ENCODE measurements at regions not wholly inside any gene's neighbourhood (a gene's known extent, or its start where the extent isn't known, plus 50 kb on each side); places are given as distances from the start of the nearest gene placed in this dataset.
"Not testable (repeated sequence)": the region's sequence is repeated elsewhere in the genome, so short reads cannot be mapped to it uniquely, and the experiment has no call there.

- DNase-seq, result peak; percentile 79 to 93
- Histone ChIP-seq H3K9me3 (replicated peaks) (no peaks in the 10 kb centered on the region), H3K36me3 (no peaks in the 10 kb centered on the region), H3K27ac (peak overlapping the region; percentile 17; the same call in 1 of the 2 replicates), H3K4me1 (peaks cover 15% of the 10 kb centered on the region; the same call in 1 of the 2 replicates), H3K4me3 (no peak overlapping the region), H3K27me3 (no peaks in the 10 kb centered on the region)
Measured at GRCh38 chr12:84492351-84492883, 420.2 kb downstream of the SLC6A15 start.

GRCh38 chr12:84484798-84485197 lies 427.8 kb downstream of the SLC6A15 start:
- DNase-seq, result no peak
- Histone ChIP-seq H3K27me3 (no peaks in the 10 kb centered on the region), H3K4me1 (peaks cover 7% of the 10 kb centered on the region; the same call in 1 of the 2 replicates), H3K36me3 (no peaks in the 10 kb centered on the region), H3K4me3 (no peak overlapping the region), H3K9me3 (replicated peaks) (no peaks in the 10 kb centered on the region), H3K27ac (no peak overlapping the region)

GRCh38 chr12:84480803-84481202 lies 431.8 kb downstream of the SLC6A15 start:
- Histone ChIP-seq H3K4me3 (no peak overlapping the region), H3K4me1 (no peaks in the 10 kb centered on the region), H3K27me3 (no peaks in the 10 kb centered on the region), H3K36me3 (no peaks in the 10 kb centered on the region), H3K27ac (no peak overlapping the region), H3K9me3 (replicated peaks) (no peaks in the 10 kb centered on the region)
- DNase-seq, result no peak

- no peak overlapping the region for H3K4me3 ChIP-seq
- H3K27ac ChIP-seq, result no peak overlapping the region
- H3K4me1 ChIP-seq, result no peaks in the 10 kb centered on the region
- no peaks in the 10 kb centered on the region for H3K27me3 ChIP-seq
- DNase-seq, result no peak
- H3K9me3 ChIP-seq (replicated peaks), result no peaks in the 10 kb centered on the region
- H3K36me3 ChIP-seq, result no peaks in the 10 kb centered on the region
Measured at GRCh38 chr12:84470361-84470760, 442.2 kb downstream of the SLC6A15 start.

- no peaks in the 10 kb centered on the region for H3K9me3 ChIP-seq (replicated peaks)
- no peak overlapping the region for H3K27ac ChIP-seq
- no peaks in the 10 kb centered on the region for H3K4me1 ChIP-seq
- no peaks in the 10 kb centered on the region for H3K36me3 ChIP-seq
- no peak overlapping the region for H3K4me3 ChIP-seq
- no peak for DNase-seq
- no peaks in the 10 kb centered on the region for H3K27me3 ChIP-seq
Measured at GRCh38 chr12:84464616-84465015, 448.0 kb downstream of the SLC6A15 start.

- DNase-seq, result no peak
- H3K27me3 ChIP-seq, result no peaks in the 10 kb centered on the region
- H3K36me3 ChIP-seq, result no peaks in the 10 kb centered on the region
- H3K4me3 ChIP-seq, result no peak overlapping the region
- no peaks in the 10 kb centered on the region for H3K4me1 ChIP-seq
- H3K27ac ChIP-seq, result no peak overlapping the region
- H3K9me3 ChIP-seq (replicated peaks), result no peaks in the 10 kb centered on the region
Measured at GRCh38 chr12:84463741-84464495, 448.7 kb downstream of the SLC6A15 start.

GRCh38 chr12:84455598-84455997 lies 457.0 kb downstream of the SLC6A15 start:
- Histone ChIP-seq H3K36me3 (no peaks in the 10 kb centered on the region), H3K27me3 (no peaks in the 10 kb centered on the region), H3K27ac (no peak overlapping the region), H3K4me1 (no peaks in the 10 kb centered on the region), H3K9me3 (replicated peaks) (no peaks in the 10 kb centered on the region), H3K4me3 (no peak overlapping the region)
- DNase-seq, result no peak

- H3K27ac ChIP-seq; H3K4me1 ChIP-seq; DNase-seq; H3K27me3 ChIP-seq; H3K36me3 ChIP-seq; H3K4me3 ChIP-seq; H3K9me3 ChIP-seq (replicated peaks): not testable (repeated sequence)
Measured at GRCh38 chr12:84446478-84446877, 466.1 kb downstream of the SLC6A15 start.

GRCh38 chr12:84436134-84436533 lies 476.5 kb downstream of the SLC6A15 start:
- H3K36me3 ChIP-seq, result no peaks in the 10 kb centered on the region
- H3K4me1 ChIP-seq, result peaks cover 4% of the 10 kb centered on the region
- H3K9me3 ChIP-seq (replicated peaks), result no peaks in the 10 kb centered on the region
- no peak overlapping the region for H3K4me3 ChIP-seq
- DNase-seq, result no peak
- no peaks in the 10 kb centered on the region for H3K27me3 ChIP-seq
- no peak overlapping the region for H3K27ac ChIP-seq

GRCh38 chr12:84435682-84436081 lies 476.9 kb downstream of the SLC6A15 start:
- no peak overlapping the region for H3K27ac ChIP-seq
- no peak overlapping the region for H3K4me3 ChIP-seq
- H3K27me3 ChIP-seq, result no peaks in the 10 kb centered on the region
- H3K9me3 ChIP-seq (replicated peaks), result no peaks in the 10 kb centered on the region
- peaks cover 4% of the 10 kb centered on the region for H3K4me1 ChIP-seq
- no peaks in the 10 kb centered on the region for H3K36me3 ChIP-seq
- no peak for DNase-seq

GRCh38 chr12:84422340-84422739 lies 490.3 kb downstream of the SLC6A15 start:
- Histone ChIP-seq H3K36me3 (no peaks in the 10 kb centered on the region), H3K27me3 (no peaks in the 10 kb centered on the region), H3K9me3 (replicated peaks) (no peaks in the 10 kb centered on the region; the same call in 1 of the 2 replicates), H3K4me3 (no peak overlapping the region), H3K27ac (no peak overlapping the region), H3K4me1 (no peaks in the 10 kb centered on the region)
- DNase-seq, result no peak

GRCh38 chr12:84421103-84421502 lies 491.5 kb downstream of the SLC6A15 start:
- Histone ChIP-seq H3K27ac (no peak overlapping the region), H3K27me3 (no peaks in the 10 kb centered on the region), H3K36me3 (no peaks in the 10 kb centered on the region), H3K9me3 (replicated peaks) (no peaks in the 10 kb centered on the region; the same call in 1 of the 2 replicates), H3K4me1 (no peaks in the 10 kb centered on the region), H3K4me3 (no peak overlapping the region)
- DNase-seq, result no peak

- no peaks in the 10 kb centered on the region for H3K27me3 ChIP-seq
- peaks cover 9% of the 10 kb centered on the region for H3K4me1 ChIP-seq
- no peak overlapping the region for H3K4me3 ChIP-seq
- H3K9me3 ChIP-seq (replicated peaks), result no peaks in the 10 kb centered on the region; the same call in 1 of the 2 replicates
- no peak overlapping the region for H3K27ac ChIP-seq
- no peaks in the 10 kb centered on the region for H3K36me3 ChIP-seq
- DNase-seq, result no peak
Measured at GRCh38 chr12:84416626-84417025, 496.0 kb downstream of the SLC6A15 start.

- H3K9me3 ChIP-seq (replicated peaks), result no peaks in the 10 kb centered on the region; the same call in 1 of the 2 replicates
- no peak for DNase-seq
- no peaks in the 10 kb centered on the region for H3K36me3 ChIP-seq
- H3K4me1 ChIP-seq, result peaks cover 14% of the 10 kb centered on the region
- H3K4me3 ChIP-seq, result no peak overlapping the region
- no peaks in the 10 kb centered on the region for H3K27me3 ChIP-seq
- H3K27ac ChIP-seq, result no peak overlapping the region
Measured at GRCh38 chr12:84415946-84416345, 496.7 kb downstream of the SLC6A15 start.

- no peaks in the 10 kb centered on the region; the same call in 1 of the 2 replicates for H3K9me3 ChIP-seq (replicated peaks)
Measured at GRCh38 chr12:84413656-84414055, 498.9 kb downstream of the SLC6A15 start.

GRCh38 chr12:84412226-84412625 lies 500.4 kb downstream of the SLC6A15 start:
- Histone ChIP-seq H3K4me1 (peaks cover 23% of the 10 kb centered on the region), H3K4me3 (no peak overlapping the region), H3K27me3 (no peaks in the 10 kb centered on the region), H3K9me3 (replicated peaks) (no peaks in the 10 kb centered on the region), H3K27ac (no peak overlapping the region; the same call in 1 of the 2 replicates), H3K36me3 (no peaks in the 10 kb centered on the region)
- DNase-seq, result no peak

More at GRCh38 chr12:84413656-84414055, 498.9 kb downstream of the SLC6A15 start:
- no peaks in the 10 kb centered on the region for H3K27me3 ChIP-seq
- DNase-seq, result no peak
- H3K4me1 ChIP-seq, result peaks cover 23% of the 10 kb centered on the region
- no peak overlapping the region for H3K27ac ChIP-seq
- H3K36me3 ChIP-seq, result no peaks in the 10 kb centered on the region
- no peak overlapping the region for H3K4me3 ChIP-seq
